ENCODE measurements at regions not wholly inside any gene's neighbourhood (a gene's known extent, or its start where the extent isn't known, plus 50 kb on each side); places are given as distances from the start of the nearest gene placed in this dataset.

DNA sequence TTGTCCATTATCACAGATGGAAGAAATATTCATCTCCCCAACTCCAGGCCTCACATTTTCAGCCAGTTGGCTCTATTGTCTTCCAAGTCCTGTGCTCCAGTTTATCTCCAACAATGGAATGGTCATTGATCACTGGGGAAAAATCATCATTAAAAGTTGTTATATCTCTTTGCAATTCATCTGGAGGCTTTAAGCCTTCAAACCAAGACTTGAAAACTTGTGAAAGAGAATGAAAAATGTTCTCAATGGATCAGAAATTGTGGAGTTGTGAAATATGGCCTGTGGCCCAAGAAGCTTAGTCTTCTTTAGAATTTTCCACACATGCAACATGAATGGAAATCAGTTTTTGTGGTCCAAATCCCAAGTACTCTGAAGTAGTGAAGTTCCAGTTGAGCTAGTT lies 569.6 kb downstream of the EBF1 start:
- DNase-seq (ENCODE audit: low read depth in 2 of 2): no peak
- no peaks in the 10 kb centered on the region for H3K27me3 ChIP-seq (ENCODE audit: control insufficient read depth, insufficient read depth, low read length)
- no peak overlapping the region for H3K9ac ChIP-seq (ENCODE audit: insufficient read depth, low read length)
- no peak overlapping the region for H3K4me3 ChIP-seq (replicated peaks in 1 of 4; ENCODE audit: control extremely low read depth in 1 of 4, insufficient read depth in 1 of 4, low read depth in 3 of 4, low read length in 4 of 4)
- H3K9me3 ChIP-seq (ENCODE audit: control insufficient read depth, insufficient read depth, low read depth, low read length): no peaks in the 10 kb centered on the region
- H3K36me3 ChIP-seq (ENCODE audit: control insufficient read depth, insufficient read depth, low read length): no peaks in the 10 kb centered on the region
- no peaks in the 10 kb centered on the region for H4K20me1 ChIP-seq (ENCODE audit: control insufficient read depth, extremely low read depth, insufficient read depth, low read length)
- no peaks in the 10 kb centered on the region for H3K4me1 ChIP-seq (ENCODE audit: control insufficient read depth, extremely low read depth, insufficient read depth, low read length)
- no peak overlapping the region for H3K4me2 ChIP-seq (ENCODE audit: extremely low read depth, insufficient read depth, low read length)
- no peaks in the 10 kb centered on the region for H3K79me2 ChIP-seq (ENCODE audit: control insufficient read depth, insufficient read depth, low read length)
- H2AFZ ChIP-seq (ENCODE audit: low read length): no peak overlapping the region
- H3K27ac ChIP-seq (ENCODE audit: insufficient read depth, low read length): no peak overlapping the region
- TF ChIP-seq CTCF (conservative IDR thresholded peaks at IDR 0.05 in 1 of 2, IDR thresholded peaks at IDR 0.05 in 1 of 2; ENCODE audit: low read depth in 1 of 2, low read length in 2 of 2): no peak
- no peak for TF ChIP-seq EZH2 (IDR thresholded peaks at IDR 0.05; ENCODE audit: low read length, missing control alignments)

GRCh38 chr5:158529454-158529853 lies 570.3 kb downstream of the EBF1 start:
- Histone ChIP-seq H3K9ac (ENCODE audit: insufficient read depth, low read length) (no peak overlapping the region), H3K9me3 (ENCODE audit: control insufficient read depth, insufficient read depth, low read depth, low read length) (no peaks in the 10 kb centered on the region), H4K20me1 (ENCODE audit: control insufficient read depth, extremely low read depth, insufficient read depth, low read length) (no peaks in the 10 kb centered on the region), H3K27ac (ENCODE audit: insufficient read depth, low read length) (no peak overlapping the region), H2AFZ (ENCODE audit: low read length) (no peak overlapping the region), H3K79me2 (ENCODE audit: control insufficient read depth, insufficient read depth, low read length) (no peaks in the 10 kb centered on the region), H3K4me1 (ENCODE audit: control insufficient read depth, extremely low read depth, insufficient read depth, low read length) (no peaks in the 10 kb centered on the region), H3K36me3 (ENCODE audit: control insufficient read depth, insufficient read depth, low read length) (no peaks in the 10 kb centered on the region), H3K27me3 (ENCODE audit: control insufficient read depth, insufficient read depth, low read length) (no peaks in the 10 kb centered on the region), H3K4me3 (replicated peaks in 1 of 4; ENCODE audit: control extremely low read depth in 1 of 4, insufficient read depth in 1 of 4, low read depth in 3 of 4, low read length in 4 of 4) (no peak overlapping the region), H3K4me2 (ENCODE audit: extremely low read depth, insufficient read depth, low read length) (no peak overlapping the region)
- DNase-seq (ENCODE audit: low read depth in 2 of 2): no peak
- no peak for TF ChIP-seq CTCF (conservative IDR thresholded peaks at IDR 0.05 in 1 of 2, IDR thresholded peaks at IDR 0.05 in 1 of 2; ENCODE audit: low read depth in 1 of 2, low read length in 2 of 2)
- TF ChIP-seq EZH2 (IDR thresholded peaks at IDR 0.05; ENCODE audit: low read length, missing control alignments): no peak

DNA sequence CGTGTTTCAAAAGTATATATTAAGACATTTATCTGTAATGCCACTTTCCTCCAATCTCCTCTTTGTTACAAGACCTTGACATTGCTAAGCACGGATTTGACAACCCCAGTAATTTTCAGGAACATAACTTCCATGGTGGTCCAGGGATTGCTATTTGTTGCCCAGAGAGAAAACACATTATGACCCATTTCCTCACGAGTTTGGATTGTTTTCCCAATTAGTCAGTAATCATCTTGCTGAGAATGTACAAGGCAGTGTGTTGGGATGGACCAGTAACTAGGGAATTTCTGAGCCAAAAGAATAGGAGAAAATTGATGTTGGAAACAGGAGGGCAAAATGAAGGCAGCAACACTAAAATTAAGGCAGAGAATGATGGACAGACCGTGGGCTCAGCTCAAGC lies 574.1 kb downstream of the EBF1 start:
- Histone ChIP-seq H3K36me3 (ENCODE audit: control insufficient read depth, insufficient read depth, low read length) (no peaks in the 10 kb centered on the region), H3K9ac (ENCODE audit: insufficient read depth, low read length) (no peak overlapping the region), H2AFZ (ENCODE audit: low read length) (no peak overlapping the region), H4K20me1 (ENCODE audit: control insufficient read depth, extremely low read depth, insufficient read depth, low read length) (no peaks in the 10 kb centered on the region), H3K79me2 (ENCODE audit: control insufficient read depth, insufficient read depth, low read length) (no peaks in the 10 kb centered on the region), H3K4me1 (ENCODE audit: control insufficient read depth, extremely low read depth, insufficient read depth, low read length) (no peaks in the 10 kb centered on the region), H3K27ac (ENCODE audit: insufficient read depth, low read length) (no peak overlapping the region), H3K9me3 (ENCODE audit: control insufficient read depth, insufficient read depth, low read depth, low read length) (no peaks in the 10 kb centered on the region), H3K4me3 (replicated peaks in 1 of 4; ENCODE audit: control extremely low read depth in 1 of 4, insufficient read depth in 1 of 4, low read depth in 3 of 4, low read length in 4 of 4) (no peak overlapping the region), H3K27me3 (ENCODE audit: control insufficient read depth, insufficient read depth, low read length) (no peaks in the 10 kb centered on the region), H3K4me2 (ENCODE audit: extremely low read depth, insufficient read depth, low read length) (no peak overlapping the region)
- no peak for DNase-seq (ENCODE audit: low read depth in 2 of 2)
- TF ChIP-seq EZH2 (IDR thresholded peaks at IDR 0.05; ENCODE audit: low read length, missing control alignments) (no peak), CTCF (conservative IDR thresholded peaks at IDR 0.05 in 1 of 2, IDR thresholded peaks at IDR 0.05 in 1 of 2; ENCODE audit: low read depth in 1 of 2, low read length in 2 of 2) (no peak)
